Esophagus squamous epithelium (tissue), 5 donors: ENCODE measurements at regions not wholly inside any gene's neighbourhood (a gene's known extent, or its start where the extent isn't known, plus 50 kb on each side); places are given as distances from the start of the nearest gene placed in this dataset.
"Not testable (repeated sequence)": the region's sequence is repeated elsewhere in the genome, so short reads cannot be mapped to it uniquely, and the experiment has no call there.

Experiments used
- DNase-seq: peaks from one replicate; lab custom pipeline; 2025; lab: John Stamatoyannopoulos, UW
- H3K27ac ChIP-seq, 4 donors: fragments of 200-600 bp; sonication (generic); one replicate each; pipeline ENCODE4 v1.5.1; 2016 to 2019; ENCODE audit warnings: mild to moderate bottlenecking in 1 of 4
- H3K27me3 ChIP-seq, 4 donors: fragments of 200-600 bp; sonication (generic); 1 replicate in 3 of 4; 2 replicates in 1 of 4; pipeline versions ENCODE4 v1.5.1 to v1.6.0; 2017 to 2021; ENCODE audit warnings: antibody characterized with exemption in 1 of 4
- H3K36me3 ChIP-seq, 3 donors: fragments of 200-600 bp; sonication (generic); one replicate each; pipeline ENCODE4 v1.5.1; 2016 to 2019
- H3K4me1 ChIP-seq, 3 donors: fragments of 200-600 bp; sonication (generic); one replicate each; pipeline ENCODE4 v1.5.1; 2017 to 2019
- H3K4me3 ChIP-seq, 4 donors: fragments of 200-600 bp; sonication (generic); 1 replicate in 3 of 4; 2 replicates in 1 of 4; pipeline ENCODE4 v1.5.1; 2016 to 2019; ENCODE audit warnings: mild to moderate bottlenecking in 2 of 4, moderate library complexity in 1 of 4
- H3K9me3 ChIP-seq, 3 donors: fragments of 200-600 bp; sonication (generic); one replicate each; pipeline ENCODE4 v1.5.1; 2016 to 2019
- POLR2A ChIP-seq, 4 donors: fragments of 450-650 bp; IDR thresholded peaks; one replicate each; pipeline ENCODE4 v1.6.1; 2017; ENCODE audit warnings: antibody characterized with exemption in 4 of 4, mild to moderate bottlenecking in 4 of 4, moderate library complexity in 3 of 4
- WGBS, 2 donors: methylation state at CpG; one replicate each; pipeline ENCODE4 v1.1.5; 2018; 5-methylcytosine and 5-hydroxymethylcytosine counted together
- intact Hi-C: fragments of 100-400 bp; cut with DNase I; formaldehyde crosslinking; loops from one replicate; pipeline ENCODE4 v1.15.0; 2022
- TF ChIP-seq, protein P1 (sequence below), 6 experiments: fragments of 450-650 bp in 4 of 6; fragments of 200-600 bp in 2 of 6; sonication (generic) in 2 of 6; IDR thresholded peaks; one replicate each; pipeline ENCODE4 v1.5.1; 2016 to 2019; ENCODE audit warnings: antibody characterized with exemption in 6 of 6, mild to moderate bottlenecking in 4 of 6, moderate library complexity in 4 of 6
- donor health status: DM: yes; HTN: yes; CAD: no.

DNA sequence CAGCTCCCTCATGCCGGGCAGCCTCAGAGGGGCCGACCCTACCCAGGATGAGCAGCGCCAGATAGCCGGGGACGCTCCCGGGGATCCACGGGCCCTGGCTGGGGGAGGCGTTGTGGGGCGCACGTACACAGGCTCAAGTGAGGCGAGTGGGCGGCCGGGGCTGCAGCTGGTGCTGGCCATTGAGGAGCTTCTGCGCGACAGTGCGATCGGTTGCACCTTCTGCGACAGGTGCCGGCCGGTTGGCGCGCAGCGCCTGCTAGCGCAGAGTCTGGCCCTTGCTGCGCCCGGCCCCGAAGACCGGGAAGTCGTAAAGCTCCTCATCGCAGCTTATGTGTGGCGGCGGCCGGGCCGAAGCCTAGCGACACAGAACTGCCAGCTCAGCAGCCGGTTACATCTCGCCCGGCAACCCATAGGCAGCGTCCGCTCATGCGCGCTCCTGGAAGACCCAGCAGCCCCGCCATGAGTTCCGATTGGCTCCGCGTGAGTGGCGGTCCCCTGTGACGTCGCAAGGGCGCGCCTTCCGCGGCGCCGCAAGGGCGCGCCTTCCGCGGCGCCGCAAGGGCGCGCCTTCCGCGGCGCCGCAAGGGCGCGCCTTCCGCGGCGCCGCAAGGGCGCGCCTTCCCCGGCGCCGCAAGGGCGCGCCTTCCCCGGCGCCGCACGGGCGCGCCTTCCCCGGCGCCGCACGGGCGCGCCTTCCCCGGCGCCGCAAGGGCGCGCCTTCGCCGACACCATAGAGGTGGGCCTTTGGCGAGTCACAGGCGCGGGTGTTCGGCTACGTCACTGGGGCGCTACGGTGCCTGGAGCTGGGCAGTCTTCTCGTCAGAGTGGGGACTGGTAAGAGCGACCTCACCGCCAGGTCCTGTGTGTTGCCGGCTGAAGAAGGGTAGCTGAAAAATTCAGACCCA lies 308.6 kb downstream of the ZNF37A start:
- TF ChIP-seq POLR2A (IDR thresholded peaks at IDR 0.05): peak in 3 of 4 donors; percentile 37 to 79 (median 40)
- Histone ChIP-seq H3K4me1 (peaks cover 0 to 17% (median 0%) of the 10 kb centered on the region in 3 donors), H3K4me3 (peak overlapping the region; percentile 44 to 81 (median 72)), H3K27ac (peak overlapping the region; percentile 89 to 96 (median 94))
- H3K36me3 ChIP-seq, intact Hi-C loops, H3K9me3 ChIP-seq, H3K27me3 ChIP-seq: not testable (repeated sequence)
- WGBS, 2 donors: 1% methylated on average over 10 of the region's 110 CpGs; no CpG with 5 or more reads in 1 of the 2 donors
- DNase-seq: peak; percentile 77

DNA sequence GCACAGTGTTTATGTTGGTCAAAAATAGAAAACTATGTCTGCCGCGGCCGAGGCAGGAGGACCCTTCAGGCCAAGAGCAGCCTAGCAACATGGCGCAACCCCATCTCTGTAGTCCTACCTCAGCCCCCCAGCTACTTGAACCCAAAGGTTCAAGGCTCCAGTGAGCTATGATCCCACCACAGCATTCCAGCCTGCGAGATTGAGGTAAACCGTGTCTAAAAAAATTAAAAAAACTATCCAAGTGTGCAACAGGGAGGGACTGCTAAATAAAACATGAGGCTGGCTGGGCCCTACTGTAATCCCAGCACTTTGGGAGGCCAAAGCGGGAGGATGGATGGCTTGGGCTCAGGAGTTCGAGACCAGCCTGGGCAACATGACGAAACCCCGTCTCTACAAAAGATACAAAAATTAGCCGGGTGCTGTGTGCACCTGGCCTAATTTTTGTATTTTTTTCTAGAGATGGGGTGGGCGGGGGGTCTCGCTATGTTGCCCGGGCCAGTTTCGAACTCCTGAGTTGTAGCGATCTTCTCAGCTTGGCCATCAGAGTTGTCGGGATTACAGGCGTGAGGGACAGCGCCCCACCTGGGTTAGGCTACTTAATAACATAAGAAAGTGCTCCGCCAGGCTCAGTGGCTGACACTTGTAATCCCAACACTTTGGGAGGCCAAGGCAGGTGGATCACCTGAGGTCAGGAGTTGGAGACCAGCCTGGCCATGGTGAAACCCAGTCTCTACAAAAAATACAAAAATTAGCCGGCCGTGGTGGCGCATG lies 309.4 kb downstream of the ZNF37A start:
- DNase-seq, H3K27me3 ChIP-seq, H3K36me3 ChIP-seq, H3K9me3 ChIP-seq, intact Hi-C loops: not testable (repeated sequence)
- Histone ChIP-seq H3K4me3 (peak overlapping the region; percentile 35 to 68 (median 58)), H3K27ac (peak overlapping the region; percentile 87 to 96 (median 92)), H3K4me1 (peaks cover 0 to 17% (median 0%) of the 10 kb centered on the region in 3 donors)
- TF ChIP-seq, protein P1, sequence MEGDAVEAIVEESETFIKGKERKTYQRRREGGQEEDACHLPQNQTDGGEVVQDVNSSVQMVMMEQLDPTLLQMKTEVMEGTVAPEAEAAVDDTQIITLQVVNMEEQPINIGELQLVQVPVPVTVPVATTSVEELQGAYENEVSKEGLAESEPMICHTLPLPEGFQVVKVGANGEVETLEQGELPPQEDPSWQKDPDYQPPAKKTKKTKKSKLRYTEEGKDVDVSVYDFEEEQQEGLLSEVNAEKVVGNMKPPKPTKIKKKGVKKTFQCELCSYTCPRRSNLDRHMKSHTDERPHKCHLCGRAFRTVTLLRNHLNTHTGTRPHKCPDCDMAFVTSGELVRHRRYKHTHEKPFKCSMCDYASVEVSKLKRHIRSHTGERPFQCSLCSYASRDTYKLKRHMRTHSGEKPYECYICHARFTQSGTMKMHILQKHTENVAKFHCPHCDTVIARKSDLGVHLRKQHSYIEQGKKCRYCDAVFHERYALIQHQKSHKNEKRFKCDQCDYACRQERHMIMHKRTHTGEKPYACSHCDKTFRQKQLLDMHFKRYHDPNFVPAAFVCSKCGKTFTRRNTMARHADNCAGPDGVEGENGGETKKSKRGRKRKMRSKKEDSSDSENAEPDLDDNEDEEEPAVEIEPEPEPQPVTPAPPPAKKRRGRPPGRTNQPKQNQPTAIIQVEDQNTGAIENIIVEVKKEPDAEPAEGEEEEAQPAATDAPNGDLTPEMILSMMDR (IDR thresholded peaks at IDR 0.05): peak in 2 of 6 experiments; percentile 3 to 18
- WGBS, 2 donors: 62 to 67% methylated on average over 16 to 17 of the region's 23 CpGs

DNA sequence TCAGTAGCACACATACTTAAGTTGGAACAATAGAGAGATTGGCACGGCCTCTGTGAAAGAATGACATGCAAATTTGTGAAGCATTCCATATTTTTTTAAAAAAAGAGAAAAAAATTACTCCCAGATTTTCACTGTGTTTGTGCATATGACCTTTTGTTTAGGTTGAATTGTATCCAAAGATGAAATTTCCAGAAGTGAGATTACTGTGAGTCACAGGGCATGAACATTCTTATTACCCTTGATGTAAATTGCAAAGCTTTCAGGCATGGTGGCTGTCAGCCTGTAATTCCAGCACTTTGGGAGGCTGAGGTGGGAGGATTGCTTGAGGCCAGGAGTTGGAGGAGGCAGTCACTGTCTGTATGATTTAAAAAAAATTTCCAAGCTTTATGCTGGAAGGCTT lies 329.5 kb downstream of the ZNF37A start:
- H3K9me3 ChIP-seq, H3K27me3 ChIP-seq, H3K4me1 ChIP-seq, DNase-seq, H3K27ac ChIP-seq, intact Hi-C loops, H3K4me3 ChIP-seq: not testable (repeated sequence)
- 50% methylated on average over 1 of the region's 1 CpG; no CpG with 5 or more reads in 1 of the 2 donors for WGBS, 2 donors
- H3K36me3 ChIP-seq: peaks cover 0 to 10% (median 0%) of the 10 kb centered on the region in 3 donors

DNA sequence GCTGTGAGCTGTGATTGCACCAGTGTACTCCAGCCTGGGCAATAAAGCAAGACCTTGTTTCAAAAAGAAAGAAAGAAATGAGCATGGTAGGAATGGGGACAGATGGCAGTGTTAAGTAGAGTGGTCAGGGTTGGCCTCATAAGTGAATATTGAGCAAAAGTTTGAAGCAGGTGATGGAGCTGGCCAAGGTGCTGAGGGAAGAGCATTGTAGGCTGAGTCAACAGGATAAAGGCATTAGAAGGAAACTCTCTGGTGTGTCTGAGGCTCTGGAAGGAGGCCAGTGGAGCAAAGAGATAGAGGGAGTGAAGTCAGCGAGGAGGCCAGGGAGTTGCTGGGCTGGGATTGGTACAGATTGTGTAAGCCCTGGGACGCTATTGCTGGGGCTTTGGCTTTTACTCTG lies 336.1 kb downstream of the ZNF37A start:
- peaks cover 0 to 12% (median 0%) of the 10 kb centered on the region in 3 donors for H3K36me3 ChIP-seq
- H3K4me1 ChIP-seq, H3K27ac ChIP-seq, H3K4me3 ChIP-seq, intact Hi-C loops, H3K9me3 ChIP-seq, H3K27me3 ChIP-seq, DNase-seq: not testable (repeated sequence)
- whole genome bisulfite sequencing, 2 donors: 71 to 88% methylated on average over 1 of the region's 2 CpGs

DNA sequence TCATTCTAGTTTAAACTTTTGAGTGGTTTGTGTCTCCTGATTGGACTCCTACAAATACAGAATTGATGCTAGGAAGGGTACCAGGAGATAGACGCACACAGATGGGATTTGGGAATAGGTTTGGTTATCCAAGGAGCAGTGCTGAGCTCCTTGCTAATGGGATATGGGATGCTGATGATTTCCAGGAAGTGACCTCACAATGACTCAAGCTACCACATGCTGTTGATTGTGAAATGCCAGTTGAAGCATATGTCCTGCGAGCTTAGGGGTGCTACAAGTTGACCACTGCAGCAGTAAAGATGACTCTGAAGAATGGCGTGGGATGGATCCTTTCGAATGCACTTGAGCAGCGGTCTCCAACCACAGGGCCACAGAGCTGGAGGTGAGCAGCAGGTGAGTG lies 343.2 kb downstream of the ZNF37A start:
- intact Hi-C loops, H3K27ac ChIP-seq, H3K4me3 ChIP-seq, H3K9me3 ChIP-seq, H3K4me1 ChIP-seq, DNase-seq, H3K27me3 ChIP-seq, H3K36me3 ChIP-seq: not testable (repeated sequence)
- no CpG with 5 or more reads among the region's 5 CpGs for WGBS, 2 donors

DNA sequence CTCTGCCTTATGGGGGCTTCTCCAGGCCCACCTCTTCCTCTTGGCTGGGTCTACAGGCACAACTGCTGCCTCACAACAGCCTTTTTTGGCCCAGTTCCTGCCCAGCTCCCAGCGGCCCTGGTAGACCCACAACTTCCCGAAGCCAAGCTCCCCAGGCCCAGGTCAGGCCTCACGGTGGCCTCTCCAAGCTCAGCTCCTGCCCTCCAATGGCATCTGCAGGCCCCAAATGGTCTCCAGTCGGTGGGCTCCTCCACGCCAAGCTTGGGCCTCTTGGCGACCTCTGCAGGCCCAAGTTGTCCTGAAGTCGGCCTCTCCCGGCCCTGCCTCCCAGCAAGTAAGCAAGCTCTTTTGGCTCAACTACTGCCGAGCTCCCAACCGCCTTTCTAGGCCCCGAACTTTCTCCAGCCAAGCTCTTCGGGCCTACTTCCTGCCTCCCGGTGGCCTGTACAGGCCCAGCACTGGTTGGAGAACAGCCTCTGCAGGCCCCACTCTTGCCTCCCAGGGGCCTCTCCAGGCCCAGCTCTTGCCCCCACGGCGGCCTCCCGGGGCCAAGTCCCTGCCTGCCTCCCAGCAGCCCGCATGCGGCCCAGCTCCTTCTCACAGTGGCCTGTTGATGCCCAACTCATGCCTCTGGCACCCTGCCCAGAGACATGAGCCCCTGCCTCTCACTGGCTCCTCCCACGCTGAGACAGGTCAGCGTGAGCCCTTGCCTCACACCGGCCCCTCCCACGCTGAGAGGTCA lies 354.6 kb downstream of the ZNF37A start:
- H3K9me3 ChIP-seq: peaks cover 0 to 13% (median 0%) of the 10 kb centered on the region in 3 donors
- H3K27me3 ChIP-seq, H3K4me3 ChIP-seq, DNase-seq, H3K27ac ChIP-seq, intact Hi-C loops, H3K4me1 ChIP-seq: not testable (repeated sequence)
- H3K36me3 ChIP-seq: peaks cover 0 to 31% (median 0%) of the 10 kb centered on the region in 3 donors
- WGBS, 2 donors: 98 to 100% methylated on average over 9 to 22 of the region's 22 CpGs

DNA sequence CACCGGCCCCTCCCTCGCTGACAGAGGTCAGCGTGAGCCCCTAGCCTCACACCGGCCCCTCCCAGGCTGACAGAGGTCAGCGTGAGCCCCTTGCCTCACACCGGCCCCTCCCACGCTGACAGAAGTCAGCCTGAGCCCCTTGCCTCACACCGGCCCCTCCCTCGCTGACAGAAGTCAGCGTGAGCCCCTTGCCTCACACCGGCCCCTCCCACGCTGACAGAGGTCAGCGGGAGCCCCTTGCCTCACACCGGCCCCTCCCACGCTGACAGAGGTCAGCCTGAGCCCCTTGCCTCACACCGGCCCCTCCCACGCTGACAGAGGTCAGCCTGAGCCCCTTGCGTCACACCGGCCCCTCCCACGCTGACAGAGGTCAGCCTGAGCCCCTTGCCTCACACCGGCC lies 355.5 kb downstream of the ZNF37A start:
- H3K4me3 ChIP-seq, intact Hi-C loops, DNase-seq, H3K27me3 ChIP-seq, H3K4me1 ChIP-seq, H3K27ac ChIP-seq: not testable (repeated sequence)
- H3K36me3 ChIP-seq: peaks cover 0 to 31% (median 0%) of the 10 kb centered on the region in 3 donors
- peaks cover 0 to 13% (median 0%) of the 10 kb centered on the region in 3 donors for H3K9me3 ChIP-seq
- WGBS, 2 donors: 91% methylated on average over 6 of the region's 21 CpGs; no CpG with 5 or more reads in 1 of the 2 donors

DNA sequence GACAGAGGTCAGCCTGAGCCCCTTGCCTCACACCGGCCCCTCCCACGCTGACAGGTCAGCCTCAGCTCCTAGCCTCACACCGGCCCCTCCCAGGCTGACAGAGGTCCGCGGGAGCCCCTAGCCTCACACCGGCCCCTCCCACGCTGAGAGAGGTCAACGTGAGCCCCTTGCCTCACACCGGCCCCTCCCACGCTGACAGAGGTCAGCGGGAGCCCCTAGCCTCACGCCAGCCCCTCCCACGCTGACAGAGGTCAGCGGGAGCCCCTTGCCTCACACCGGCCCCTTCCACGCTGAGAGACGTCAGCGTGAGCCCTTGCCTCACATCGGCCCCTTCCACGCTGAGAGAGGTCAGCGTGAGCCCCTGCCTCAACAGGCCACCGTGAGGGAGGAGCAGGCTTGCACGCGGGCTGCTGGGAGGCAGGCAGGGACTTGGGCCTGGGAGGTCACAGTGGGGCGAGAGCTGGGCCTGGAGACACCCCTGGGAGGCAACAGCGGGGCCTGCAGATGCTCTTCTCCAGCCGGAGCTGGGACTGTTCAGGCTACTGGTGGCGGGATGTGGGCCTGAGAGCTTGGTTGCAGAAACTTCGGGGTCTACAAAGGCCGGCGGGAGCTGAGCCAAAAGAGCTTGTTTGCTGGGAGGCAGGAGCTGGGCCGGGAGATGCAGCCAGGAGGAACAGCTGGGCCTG lies 356.4 kb downstream of the ZNF37A start:
- H3K4me3 ChIP-seq, DNase-seq, H3K27me3 ChIP-seq, intact Hi-C loops, H3K4me1 ChIP-seq, H3K27ac ChIP-seq: not testable (repeated sequence)
- Histone ChIP-seq H3K9me3 (peaks cover 0 to 13% (median 0%) of the 10 kb centered on the region in 3 donors), H3K36me3 (peaks cover 0 to 31% (median 0%) of the 10 kb centered on the region in 3 donors)
- WGBS, 2 donors: 92 to 99% methylated on average over 8 to 24 of the region's 32 CpGs

DNA sequence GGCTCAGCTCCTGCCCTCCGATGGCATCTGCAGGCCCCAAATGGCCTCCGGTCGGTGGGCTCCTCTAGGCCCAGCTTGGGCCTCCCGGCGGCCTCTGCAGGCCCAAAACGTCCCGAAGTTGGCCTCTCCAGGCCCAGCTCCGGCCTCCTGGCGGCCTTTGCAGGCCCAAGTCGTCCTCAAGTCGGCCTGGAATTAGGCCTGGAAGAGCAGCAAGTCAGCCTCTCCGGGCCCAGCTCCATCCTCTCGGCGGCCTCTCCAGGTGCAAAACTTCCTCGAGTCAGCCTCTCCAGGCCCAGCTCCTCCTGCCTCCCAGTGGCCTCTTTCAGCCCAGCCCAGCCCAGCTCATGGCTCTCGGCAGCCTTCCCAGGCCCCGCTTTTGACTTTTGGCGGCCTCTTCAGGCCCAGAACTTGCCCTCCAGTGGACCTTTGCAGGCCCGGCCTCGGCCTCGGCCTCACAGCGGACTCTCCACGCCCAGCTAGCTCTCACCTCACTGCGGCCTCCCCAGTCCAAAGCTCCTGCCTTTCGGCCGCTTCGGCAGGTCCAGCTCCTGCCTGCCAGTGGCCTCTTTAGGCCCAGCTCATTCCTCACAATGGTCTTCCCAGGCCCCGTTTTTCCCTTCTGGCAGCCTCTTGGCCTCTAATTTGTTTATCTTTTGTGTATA lies 357.3 kb downstream of the ZNF37A start:
- H3K27me3 ChIP-seq, intact Hi-C loops, DNase-seq, H3K27ac ChIP-seq, H3K4me1 ChIP-seq, H3K4me3 ChIP-seq: not testable (repeated sequence)
- Histone ChIP-seq H3K9me3 (peaks cover 0 to 13% (median 0%) of the 10 kb centered on the region in 3 donors), H3K36me3 (peaks cover 0 to 30% (median 0%) of the 10 kb centered on the region in 3 donors)
- WGBS, 2 donors: 90 to 93% methylated on average over 9 to 13 of the region's 28 CpGs
